Loucy (cell line): ENCODE measurements at regions not wholly inside any gene's neighbourhood (a gene's known extent, or its start where the extent isn't known, plus 50 kb on each side); places are given as distances from the start of the nearest gene placed in this dataset.
A peak's percentile ranks its signal among the peaks of the same experiment; 100 is the strongest.

Source experiments
- H2AFZ ChIP-seq: fragments of 200-600 bp; sonication (generic); 2 replicates; pipeline ENCODE4 v1.6.0; 2016; ENCODE audit warnings: antibody characterized with exemption, mild to moderate bottlenecking, low read length, moderate library complexity
- H3F3A ChIP-seq: fragments of 200-600 bp; 2 replicates; pipeline ENCODE4 v1.6.0; 2016; ENCODE audit warnings: antibody characterized with exemption, low read depth, mild to moderate bottlenecking
- H3K27me3 ChIP-seq: fragments of 200-600 bp; sonication (generic); 2 replicates; pipeline ENCODE4 v1.6.1; 2014; ENCODE audit warnings: low read length, mild to moderate bottlenecking; ENCODE audit not compliant: insufficient read depth, poor library complexity, severe bottlenecking
- H3K36me3 ChIP-seq: fragments of 200-600 bp; sonication (generic); 2 replicates; pipeline ENCODE4 v1.6.1; 2016; ENCODE audit warnings: low read length; ENCODE audit not compliant: insufficient read depth
- H3K4me1 ChIP-seq: fragments of 200-600 bp; sonication (generic); 2 replicates; pipeline ENCODE4 v1.5.1; 2014; ENCODE audit warnings: low read length, mild to moderate bottlenecking; ENCODE audit not compliant: insufficient read depth, poor library complexity, severe bottlenecking
- H3K4me2 ChIP-seq: fragments of 200-600 bp; sonication (generic); 2 replicates; pipeline ENCODE4 v1.6.0; 2014; ENCODE audit warnings: antibody characterized with exemption, low read length, low read depth, mild to moderate bottlenecking; ENCODE audit not compliant: poor library complexity, severe bottlenecking
- H3K4me3 ChIP-seq: fragments of 200-600 bp; sonication (generic); 2 replicates; pipeline ENCODE4 v1.5.1; 2014; ENCODE audit warnings: low read length, mild to moderate bottlenecking, mixed read lengths; ENCODE audit not compliant: poor library complexity, severe bottlenecking
- H3K79me2 ChIP-seq: fragments of 200-600 bp; sonication (generic); 2 replicates; pipeline ENCODE4 v1.6.1; 2014; ENCODE audit warnings: low read length; ENCODE audit not compliant: insufficient read depth
- H3K9ac ChIP-seq: fragments of 200-600 bp; sonication (generic); 2 replicates; pipeline ENCODE4 v1.6.0; 2014; ENCODE audit warnings: mild to moderate bottlenecking, low read depth, low read length, moderate library complexity; ENCODE audit not compliant: poor library complexity, severe bottlenecking
- H3K9me2 ChIP-seq: fragments of 200-600 bp; sonication (generic); replicated peaks from 2 replicates; pipeline ENCODE4 v1.6.1; 2016; ENCODE audit warnings: low read depth, low read length, mixed read lengths
- H3K9me3 ChIP-seq: fragments of 200-600 bp; sonication (generic); 2 replicates; pipeline ENCODE4 v1.6.1; 2014; ENCODE audit warnings: mild to moderate bottlenecking, antibody characterized with exemption, low read length, low read depth; ENCODE audit not compliant: insufficient read depth
- H4K20me1 ChIP-seq: fragments of 200-600 bp; sonication (generic); 2 replicates; pipeline ENCODE4 v1.6.0; 2014; ENCODE audit warnings: antibody characterized with exemption, low read length, mild to moderate bottlenecking; ENCODE audit not compliant: insufficient read depth, poor library complexity, severe bottlenecking
- EZH2phosphoT487 ChIP-seq: fragments of 200-600 bp; IDR thresholded peaks from 2 replicates; pipeline ENCODE4 v1.6.1; 2018; ENCODE audit warnings: antibody characterized with exemption, mild to moderate bottlenecking, moderate library complexity, borderline replicate concordance
- TF ChIP-seq, protein P1 (sequence below): fragments of 200-600 bp; sonication (generic); conservative IDR thresholded peaks from 2 replicates; pipeline ENCODE4 v1.5.1; 2014; ENCODE audit warnings: mild to moderate bottlenecking, antibody characterized with exemption, low read length

DNA sequence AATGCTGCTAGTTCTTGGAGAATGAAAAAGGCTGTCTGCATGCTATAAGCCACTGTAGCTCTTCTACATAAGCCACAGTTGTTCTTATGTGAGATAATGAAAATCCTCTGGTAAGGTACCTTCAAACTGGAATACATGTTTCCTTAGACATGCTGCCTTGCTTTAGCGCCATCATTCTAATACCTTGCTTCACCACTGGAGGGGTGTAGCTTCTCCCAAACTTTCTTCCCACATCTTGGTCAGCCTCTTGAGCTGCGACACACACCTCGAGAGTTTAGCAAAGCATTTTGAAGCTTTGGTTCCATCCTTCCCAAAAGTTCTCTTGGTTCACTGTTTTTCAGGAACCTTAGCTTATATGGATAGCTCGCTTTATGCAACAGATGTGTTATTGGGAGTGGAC is 69.5 kb downstream of the NKX2-1 start:
- no peak overlapping the region for H2AFZ ChIP-seq
- no peak overlapping the region for H3K4me2 ChIP-seq
- H3K9ac ChIP-seq: no peak overlapping the region

DNA sequence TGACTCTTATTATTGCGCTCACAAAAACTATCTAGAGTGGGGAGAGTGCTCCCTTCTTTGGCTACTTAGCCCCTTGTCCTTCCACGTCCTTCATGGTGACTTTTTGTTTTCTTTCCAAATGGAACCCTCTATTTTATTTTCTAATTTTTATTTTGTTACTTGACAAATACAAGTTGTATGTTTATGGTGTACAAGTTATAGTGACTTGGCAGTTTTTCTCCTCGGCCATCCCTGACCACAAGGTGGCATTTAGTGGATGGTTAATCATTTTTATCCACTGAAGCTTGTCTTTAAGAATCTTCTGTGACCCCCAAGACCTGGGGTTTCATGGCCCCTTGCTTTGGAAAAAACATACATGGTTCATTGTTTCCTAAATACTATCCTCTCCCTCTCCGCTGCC is 70.1 kb downstream of the NKX2-1 start:
- no peaks in the 10 kb centered on the region for H3K36me3 ChIP-seq
- H3K27me3 ChIP-seq: no peaks in the 10 kb centered on the region
- no peaks in the 10 kb centered on the region for H3K4me1 ChIP-seq
- H3K9me2 ChIP-seq: no peaks in the 10 kb centered on the region
- H3K4me2 ChIP-seq: no peak overlapping the region
- no peaks in the 10 kb centered on the region for H4K20me1 ChIP-seq
- no peaks in the 10 kb centered on the region for H3F3A ChIP-seq
- no peak overlapping the region for H3K9ac ChIP-seq
- no peak overlapping the region for H3K4me3 ChIP-seq
- H3K9me3 ChIP-seq: no peaks in the 10 kb centered on the region
- H2AFZ ChIP-seq: no peak overlapping the region
- TF ChIP-seq, protein P1, sequence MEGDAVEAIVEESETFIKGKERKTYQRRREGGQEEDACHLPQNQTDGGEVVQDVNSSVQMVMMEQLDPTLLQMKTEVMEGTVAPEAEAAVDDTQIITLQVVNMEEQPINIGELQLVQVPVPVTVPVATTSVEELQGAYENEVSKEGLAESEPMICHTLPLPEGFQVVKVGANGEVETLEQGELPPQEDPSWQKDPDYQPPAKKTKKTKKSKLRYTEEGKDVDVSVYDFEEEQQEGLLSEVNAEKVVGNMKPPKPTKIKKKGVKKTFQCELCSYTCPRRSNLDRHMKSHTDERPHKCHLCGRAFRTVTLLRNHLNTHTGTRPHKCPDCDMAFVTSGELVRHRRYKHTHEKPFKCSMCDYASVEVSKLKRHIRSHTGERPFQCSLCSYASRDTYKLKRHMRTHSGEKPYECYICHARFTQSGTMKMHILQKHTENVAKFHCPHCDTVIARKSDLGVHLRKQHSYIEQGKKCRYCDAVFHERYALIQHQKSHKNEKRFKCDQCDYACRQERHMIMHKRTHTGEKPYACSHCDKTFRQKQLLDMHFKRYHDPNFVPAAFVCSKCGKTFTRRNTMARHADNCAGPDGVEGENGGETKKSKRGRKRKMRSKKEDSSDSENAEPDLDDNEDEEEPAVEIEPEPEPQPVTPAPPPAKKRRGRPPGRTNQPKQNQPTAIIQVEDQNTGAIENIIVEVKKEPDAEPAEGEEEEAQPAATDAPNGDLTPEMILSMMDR: 0 out of 2 replicates have a peak, but pooled peaks have one; percentile 14
- TF ChIP-seq EZH2phosphoT487: no peak
- no peaks in the 10 kb centered on the region for H3K79me2 ChIP-seq

More for the DNA sequence above, 69.5 kb downstream of the NKX2-1 start:
- Histone ChIP-seq H3K9me2 (no peaks in the 10 kb centered on the region), H3K4me1 (no peaks in the 10 kb centered on the region), H3K79me2 (no peaks in the 10 kb centered on the region), H3K4me3 (no peak overlapping the region), H3K9me3 (no peaks in the 10 kb centered on the region), H3F3A (no peaks in the 10 kb centered on the region), H4K20me1 (no peaks in the 10 kb centered on the region), H3K36me3 (no peaks in the 10 kb centered on the region), H3K27me3 (no peaks in the 10 kb centered on the region)
- TF ChIP-seq EZH2phosphoT487: no peak
- TF ChIP-seq, protein P1: peak; percentile 20; the same call in 1 of the 2 replicates

DNA sequence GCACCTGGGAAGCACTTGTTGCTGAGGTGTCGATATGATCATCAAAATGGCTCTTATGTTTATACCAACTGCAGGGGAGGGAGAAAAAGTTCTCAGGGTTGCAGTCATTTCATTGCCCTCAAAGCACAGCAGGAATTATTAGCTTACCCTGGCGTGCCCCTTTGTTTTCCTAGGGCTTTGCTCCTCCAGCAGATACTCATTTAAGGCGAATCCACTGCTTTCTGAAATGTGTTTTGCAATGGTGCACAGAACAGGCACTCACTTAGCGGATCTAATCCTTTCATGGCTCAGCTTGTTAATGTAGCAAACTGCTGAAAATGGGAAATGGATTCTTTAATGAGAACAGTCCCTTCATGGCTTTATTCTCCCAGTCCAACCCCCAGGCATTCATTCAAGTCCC is 76.7 kb downstream of the NKX2-1 start:
- H3K4me1 ChIP-seq: no peaks in the 10 kb centered on the region
- no peak overlapping the region for H3K9ac ChIP-seq
- H3K4me3 ChIP-seq: no peak overlapping the region
- no peaks in the 10 kb centered on the region for H3K36me3 ChIP-seq
- no peaks in the 10 kb centered on the region for H3K79me2 ChIP-seq
- H4K20me1 ChIP-seq: no peaks in the 10 kb centered on the region
- no peak overlapping the region for H2AFZ ChIP-seq
- no peak overlapping the region for H3K4me2 ChIP-seq
- H3K9me2 ChIP-seq: no peaks in the 10 kb centered on the region
- H3K9me3 ChIP-seq: no peaks in the 10 kb centered on the region
- no peaks in the 10 kb centered on the region for H3F3A ChIP-seq
- TF ChIP-seq, protein P1: no peak
- TF ChIP-seq EZH2phosphoT487: no peak
- no peaks in the 10 kb centered on the region for H3K27me3 ChIP-seq
